BE2C (cell line): ENCODE measurements at regions not wholly inside any gene's neighbourhood (a gene's known extent, or its start where the extent isn't known, plus 50 kb on each side); places are given as distances from the start of the nearest gene placed in this dataset.
"Not testable (repeated sequence)": the region's sequence is repeated elsewhere in the genome, so short reads cannot be mapped to it uniquely, and the experiment has no call there.

Experiments
- DNase-seq: peaks from one replicate; pipeline ENCODE4 v3.0.0-alpha.2; 2020
- H3K27me3 ChIP-seq: fragments of 250-450 bp; sonication (Bioruptor Pico); 2 replicates; pipeline ENCODE4 v1.5.1; 2020; ENCODE audit warnings: mild to moderate bottlenecking
- H3K36me3 ChIP-seq: fragments of 250-450 bp; sonication (Bioruptor Pico); 2 replicates; pipeline ENCODE4 v1.5.1; 2020; ENCODE audit warnings: mild to moderate bottlenecking
- H3K4me1 ChIP-seq: fragments of 250-450 bp; sonication (Bioruptor Pico); 2 replicates; pipeline ENCODE4 v1.5.1; 2020
- H3K4me3 ChIP-seq: 2 replicates; pipeline ENCODE4 v1.5.1; 2011; ENCODE audit warnings: low read depth, low read length
- H3K9me3 ChIP-seq: fragments of 250-450 bp; sonication (Bioruptor Pico); 2 replicates; pipeline ENCODE4 v1.5.1; 2020
- CTCF ChIP-seq: IDR thresholded peaks from 2 replicates; pipeline ENCODE4 v1.5.1; 2012; ENCODE audit warnings: mild to moderate bottlenecking, low read depth, low read length

- no peaks in the 10 kb centered on the region for H3K27me3 ChIP-seq
Observed at GRCh38 chr4:18621186-18621585, 599.6 kb upstream of the LCORL start.

GRCh38 chr4:18616720-18617119 lies 595.2 kb upstream of the LCORL start:
- H3K36me3 ChIP-seq, result no peaks in the 10 kb centered on the region
- H3K4me1 ChIP-seq, result no peaks in the 10 kb centered on the region
- no peaks in the 10 kb centered on the region for H3K27me3 ChIP-seq
- no peak overlapping the region for H3K4me3 ChIP-seq
- no peaks in the 10 kb centered on the region for H3K9me3 ChIP-seq
- DNase-seq, result no peak
- no peak for TF ChIP-seq CTCF

More at GRCh38 chr4:18621186-18621585, 599.6 kb upstream of the LCORL start:
- no peak for TF ChIP-seq CTCF
- no peak for DNase-seq
- Histone ChIP-seq H3K4me1 (no peaks in the 10 kb centered on the region), H3K36me3 (no peaks in the 10 kb centered on the region), H3K4me3 (no peak overlapping the region), H3K9me3 (no peaks in the 10 kb centered on the region)

GRCh38 chr4:18611026-18611425 lies 589.5 kb upstream of the LCORL start:
- no peaks in the 10 kb centered on the region for H3K4me1 ChIP-seq
- H3K27me3 ChIP-seq, result peaks cover 22% of the 10 kb centered on the region
- H3K36me3 ChIP-seq, result no peaks in the 10 kb centered on the region
- no peaks in the 10 kb centered on the region for H3K9me3 ChIP-seq
- no peak for TF ChIP-seq CTCF
- H3K4me3 ChIP-seq, result no peak overlapping the region
- no peak for DNase-seq

- no peaks in the 10 kb centered on the region for H3K36me3 ChIP-seq
Observed at GRCh38 chr4:18608908-18609533, 587.5 kb upstream of the LCORL start.

GRCh38 chr4:18602610-18603009 lies 581.1 kb upstream of the LCORL start:
- not testable (repeated sequence) for H3K4me1 ChIP-seq, H3K4me3 ChIP-seq, DNase-seq

More at GRCh38 chr4:18608908-18609533, 587.5 kb upstream of the LCORL start:
- no peaks in the 10 kb centered on the region for H3K4me1 ChIP-seq
- H3K9me3 ChIP-seq, result no peaks in the 10 kb centered on the region
- peaks cover 22% of the 10 kb centered on the region for H3K27me3 ChIP-seq
- no peak for TF ChIP-seq CTCF
- DNase-seq, result no peak
- no peak overlapping the region for H3K4me3 ChIP-seq

GRCh38 chr4:18593297-18594002 lies 571.9 kb upstream of the LCORL start:
- peak overlapping the region; percentile 8; the same call in 1 of the 2 replicates for H3K4me3 ChIP-seq
- H3K9me3 ChIP-seq, result no peaks in the 10 kb centered on the region
- TF ChIP-seq CTCF, result peak; percentile 88
- peak; percentile 51 for DNase-seq
- no peaks in the 10 kb centered on the region for H3K36me3 ChIP-seq
- H3K4me1 ChIP-seq, result no peaks in the 10 kb centered on the region
- H3K27me3 ChIP-seq, result peaks cover 10% of the 10 kb centered on the region

More at GRCh38 chr4:18602610-18603009, 581.1 kb upstream of the LCORL start:
- H3K27me3 ChIP-seq, H3K9me3 ChIP-seq, H3K36me3 ChIP-seq: not testable (repeated sequence)
